Astrocyte (in vitro differentiated cells and primary cell): ENCODE measurements at regions not wholly inside any gene's neighbourhood (a gene's known extent, or its start where the extent isn't known, plus 50 kb on each side); places are given as distances from the start of the nearest gene placed in this dataset.

Experiments used
- EZH2 ChIP-seq: IDR thresholded peaks from 2 replicates; pipeline ENCODE4 v1.6.1; 2012; ENCODE audit warnings: mild to moderate bottlenecking, low read length, inconsistent platforms; ENCODE audit not compliant: insufficient read depth
- TF ChIP-seq, protein P1 (sequence below): IDR thresholded peaks from 2 replicates; pipeline ENCODE4 v1.5.1; 2011; ENCODE audit warnings: low read depth, mild to moderate bottlenecking, inconsistent platforms, low read length, moderate library complexity; ENCODE audit not compliant: insufficient read depth

DNA sequence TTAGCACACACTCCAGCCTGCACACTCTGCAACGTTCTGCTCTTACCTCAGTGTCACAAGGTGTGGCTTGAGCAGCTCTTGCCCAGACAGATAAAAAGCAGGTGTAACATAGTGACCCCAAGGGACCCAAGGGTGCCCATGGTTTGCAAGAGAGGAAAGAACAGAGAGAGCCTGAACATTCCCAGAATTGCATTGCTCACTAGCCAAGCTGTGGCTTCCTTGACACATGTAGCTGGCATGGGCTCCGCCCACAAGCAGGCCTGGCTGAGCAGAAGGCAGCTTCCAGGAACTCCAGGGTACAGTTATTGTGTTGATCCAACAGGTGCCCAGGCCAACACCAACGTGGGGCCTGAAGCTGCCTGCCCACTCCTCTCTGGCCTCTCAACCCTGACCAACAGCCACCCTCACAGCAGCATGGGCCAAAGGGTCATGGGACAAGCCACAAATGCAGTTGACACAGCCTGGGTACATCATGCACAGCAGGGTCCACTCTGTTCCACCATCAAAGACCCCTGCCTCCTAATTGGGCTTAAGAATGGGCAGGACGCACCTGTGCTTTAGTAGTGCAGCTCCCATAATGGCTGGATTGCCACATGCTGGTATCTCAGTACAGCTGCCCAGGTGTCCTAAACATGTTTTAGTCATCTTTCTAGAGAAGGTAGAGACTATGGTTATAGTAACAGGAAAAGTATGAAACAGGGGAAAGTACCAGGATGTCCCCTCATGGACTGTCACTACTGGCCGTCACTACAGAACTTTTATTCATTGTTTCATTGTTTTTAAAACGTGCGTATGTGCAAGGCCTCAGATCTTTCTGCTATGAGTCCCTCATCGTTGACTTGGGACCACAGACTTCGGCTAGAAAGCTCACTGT lies 73.7 kb upstream of the ACSL1 start:
- TF ChIP-seq, protein P1, sequence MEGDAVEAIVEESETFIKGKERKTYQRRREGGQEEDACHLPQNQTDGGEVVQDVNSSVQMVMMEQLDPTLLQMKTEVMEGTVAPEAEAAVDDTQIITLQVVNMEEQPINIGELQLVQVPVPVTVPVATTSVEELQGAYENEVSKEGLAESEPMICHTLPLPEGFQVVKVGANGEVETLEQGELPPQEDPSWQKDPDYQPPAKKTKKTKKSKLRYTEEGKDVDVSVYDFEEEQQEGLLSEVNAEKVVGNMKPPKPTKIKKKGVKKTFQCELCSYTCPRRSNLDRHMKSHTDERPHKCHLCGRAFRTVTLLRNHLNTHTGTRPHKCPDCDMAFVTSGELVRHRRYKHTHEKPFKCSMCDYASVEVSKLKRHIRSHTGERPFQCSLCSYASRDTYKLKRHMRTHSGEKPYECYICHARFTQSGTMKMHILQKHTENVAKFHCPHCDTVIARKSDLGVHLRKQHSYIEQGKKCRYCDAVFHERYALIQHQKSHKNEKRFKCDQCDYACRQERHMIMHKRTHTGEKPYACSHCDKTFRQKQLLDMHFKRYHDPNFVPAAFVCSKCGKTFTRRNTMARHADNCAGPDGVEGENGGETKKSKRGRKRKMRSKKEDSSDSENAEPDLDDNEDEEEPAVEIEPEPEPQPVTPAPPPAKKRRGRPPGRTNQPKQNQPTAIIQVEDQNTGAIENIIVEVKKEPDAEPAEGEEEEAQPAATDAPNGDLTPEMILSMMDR = no peak
- no peak for TF ChIP-seq EZH2
